Spinal cord (tissue), 9 donors: ENCODE measurements at regions not wholly inside any gene's neighbourhood (a gene's known extent, or its start where the extent isn't known, plus 50 kb on each side); places are given as distances from the start of the nearest gene placed in this dataset.
A peak's percentile ranks its signal among the peaks of the same experiment; 100 is the strongest.
"Not testable (repeated sequence)": the region's sequence is repeated elsewhere in the genome, so short reads cannot be mapped to it uniquely, and the experiment has no call there.

Experiments used
- DNase-seq, 6 donors: peaks; one replicate each; pipeline versions ENCODE4 v3.0.0 to v3.0.0-alpha.2; 2013 to 2015; ENCODE audit warnings: low spot score in 6 of 6, low read depth in 4 of 6
- H3K27ac ChIP-seq: one replicate; pipeline ENCODE4 v1.5.1; 2013; ENCODE audit warnings: low read depth, low read length, control low read depth
- H3K27me3 ChIP-seq: one replicate; pipeline ENCODE4 v1.6.1; 2013; ENCODE audit warnings: low read length; ENCODE audit not compliant: control insufficient read depth, insufficient read depth
- H3K36me3 ChIP-seq: one replicate; pipeline ENCODE4 v1.6.1; 2013; ENCODE audit warnings: low read length; ENCODE audit not compliant: control insufficient read depth, insufficient read depth
- H3K4me1 ChIP-seq: one replicate; pipeline ENCODE4 v1.6.1; 2013; ENCODE audit warnings: low read length; ENCODE audit not compliant: control insufficient read depth, insufficient read depth
- H3K4me3 ChIP-seq: one replicate; pipeline ENCODE4 v1.5.1; 2013; ENCODE audit warnings: low read depth, low read length, control low read depth
- H3K9me3 ChIP-seq: one replicate; pipeline ENCODE4 v1.6.1; 2013; ENCODE audit warnings: low read length; ENCODE audit not compliant: control insufficient read depth, insufficient read depth
- WGBS: methylation state at CpG from one replicate; pipeline ENCODE4 v1.1.5; 2013; ENCODE audit warnings: missing lambda C conversion rate; ENCODE audit not compliant: insufficient coverage; 5-methylcytosine and 5-hydroxymethylcytosine counted together
- donor health status: healthy.

GRCh38 chr6:86682297-86682696, 255.0 kb upstream of the HTR1E start:
- no peak overlapping the region for H3K4me3 ChIP-seq
- no peak overlapping the region for H3K27ac ChIP-seq
- H3K27me3 ChIP-seq, result no peaks in the 10 kb centered on the region
- no peaks in the 10 kb centered on the region for H3K36me3 ChIP-seq
- WGBS, result 91% methylated on average over 1 of the region's 1 CpG
- H3K4me1 ChIP-seq, result no peaks in the 10 kb centered on the region
- no peak for DNase-seq
- H3K9me3 ChIP-seq, result no peaks in the 10 kb centered on the region

GRCh38 chr6:86681140-86681539, 256.2 kb upstream of the HTR1E start:
- H3K36me3 ChIP-seq, H3K9me3 ChIP-seq, H3K4me1 ChIP-seq, H3K27ac ChIP-seq, H3K27me3 ChIP-seq, DNase-seq, H3K4me3 ChIP-seq: not testable (repeated sequence)
- WGBS, result no CpG with 5 or more reads among the region's 1 CpG

- H3K4me1 ChIP-seq, DNase-seq, H3K27ac ChIP-seq, H3K36me3 ChIP-seq, H3K9me3 ChIP-seq, H3K27me3 ChIP-seq, H3K4me3 ChIP-seq: not testable (repeated sequence)
- WGBS, result 82% methylated on average over 5 of the region's 8 CpGs
Observed at GRCh38 chr6:86672125-86672524, 265.2 kb upstream of the HTR1E start.

GRCh38 chr6:86657192-86657591, 280.1 kb upstream of the HTR1E start:
- no CpG with 5 or more reads among the region's 2 CpGs for WGBS
- H3K9me3 ChIP-seq, result no peaks in the 10 kb centered on the region
- no peak overlapping the region for H3K4me3 ChIP-seq
- H3K36me3 ChIP-seq, result no peaks in the 10 kb centered on the region
- H3K27ac ChIP-seq, result no peak overlapping the region
- no peaks in the 10 kb centered on the region for H3K4me1 ChIP-seq
- H3K27me3 ChIP-seq, result no peaks in the 10 kb centered on the region
- no peak for DNase-seq

- Histone ChIP-seq H3K4me3 (no peak overlapping the region), H3K27me3 (no peaks in the 10 kb centered on the region), H3K9me3 (no peaks in the 10 kb centered on the region), H3K27ac (no peak overlapping the region), H3K4me1 (no peaks in the 10 kb centered on the region), H3K36me3 (no peaks in the 10 kb centered on the region)
- WGBS, result 27% methylated on average over 1 of the region's 1 CpG
- DNase-seq, result peak in 1 of 6 donors; percentile 3
Observed at GRCh38 chr6:86629123-86629522, 308.2 kb upstream of the HTR1E start.

- Histone ChIP-seq H3K4me3 (no peak overlapping the region), H3K9me3 (peaks cover 4% of the 10 kb centered on the region), H3K27ac (no peak overlapping the region), H3K4me1 (no peaks in the 10 kb centered on the region), H3K36me3 (no peaks in the 10 kb centered on the region), H3K27me3 (no peaks in the 10 kb centered on the region)
- DNase-seq, result no peak
- whole genome bisulfite sequencing, result no CpG with 5 or more reads among the region's 2 CpGs
Observed at GRCh38 chr6:86619428-86619827, 317.9 kb upstream of the HTR1E start.

GRCh38 chr6:86615299-86615698, 322.0 kb upstream of the HTR1E start:
- H3K4me3 ChIP-seq, result no peak overlapping the region
- H3K9me3 ChIP-seq, result peaks cover 2% of the 10 kb centered on the region
- no peak for DNase-seq
- no CpG with 5 or more reads among the region's 1 CpG for WGBS
- H3K4me1 ChIP-seq, result no peaks in the 10 kb centered on the region
- H3K27me3 ChIP-seq, result no peaks in the 10 kb centered on the region
- H3K27ac ChIP-seq, result no peak overlapping the region
- H3K36me3 ChIP-seq, result no peaks in the 10 kb centered on the region

GRCh38 chr6:86609549-86610388, 327.6 kb upstream of the HTR1E start:
- Histone ChIP-seq H3K9me3 (no peaks in the 10 kb centered on the region), H3K36me3 (no peaks in the 10 kb centered on the region), H3K27ac (no peak overlapping the region), H3K4me3 (no peak overlapping the region), H3K27me3 (no peaks in the 10 kb centered on the region), H3K4me1 (no peaks in the 10 kb centered on the region)
- no peak for DNase-seq
- 22% methylated on average over 6 of the region's 9 CpGs for WGBS

- DNase-seq, H3K9me3 ChIP-seq, H3K4me1 ChIP-seq, H3K36me3 ChIP-seq, H3K27me3 ChIP-seq, H3K4me3 ChIP-seq, H3K27ac ChIP-seq: not testable (repeated sequence)
- 83% methylated on average over 1 of the region's 3 CpGs for WGBS
Observed at GRCh38 chr6:86603364-86603763, 334.0 kb upstream of the HTR1E start.

- H3K4me1 ChIP-seq, H3K27me3 ChIP-seq, H3K36me3 ChIP-seq, DNase-seq, H3K9me3 ChIP-seq, H3K4me3 ChIP-seq, H3K27ac ChIP-seq: not testable (repeated sequence)
- WGBS, result 72% methylated on average over 3 of the region's 6 CpGs
Observed at GRCh38 chr6:86602093-86602492, 335.2 kb upstream of the HTR1E start.
